A673 (cell line): ENCODE measurements at regions not wholly inside any gene's neighbourhood (a gene's known extent, or its start where the extent isn't known, plus 50 kb on each side); places are given as distances from the start of the nearest gene placed in this dataset.

Experiments used
- BruUV-seq: library from RNA; stranded (reverse); fragments of 400-500 nt; replicated peaks from 2 replicates; lab custom pipeline; 2021; lab: Mats Ljungman, UMichigan
- CTCF ChIA-PET: fragments of 300-600 bp; sonication (Branson Sonifier 250); formaldehyde crosslinking; loops from one replicate; lab custom pipeline; 2022; ENCODE audit warnings: antibody characterized with exemption; lab: Charles Lee
- POLR2A ChIA-PET: fragments of 300-600 bp; sonication (Branson Sonifier 250); formaldehyde crosslinking; loops from one replicate; lab custom pipeline; 2022; ENCODE audit warnings: antibody characterized with exemption; ENCODE audit not compliant: low non-redundant PET; lab: Charles Lee
- DNase-seq: peaks from one replicate; pipeline ENCODE4 v3.0.0-alpha.2; 2015; ENCODE audit warnings: low spot score
- H3K27ac ChIP-seq: fragments of 200-600 bp; sonication (generic); 2 replicates; pipeline ENCODE4 v1.5.1; 2016; ENCODE audit warnings: mixed run types, low read depth, mild to moderate bottlenecking, mixed read lengths, antibody characterized with exemption, low read length; ENCODE audit not compliant: poor library complexity, severe bottlenecking
- H3K27me3 ChIP-seq: fragments of 200-600 bp; sonication (generic); replicated peaks from 2 replicates; pipeline ENCODE4 v1.6.1; 2017; ENCODE audit warnings: mixed run types, low read depth, mild to moderate bottlenecking, mixed read lengths, antibody characterized with exemption, low read length; ENCODE audit not compliant: insufficient read depth, poor library complexity
- H3K36me3 ChIP-seq: fragments of 200-600 bp; sonication (generic); 2 replicates; pipeline ENCODE4 v1.6.1; 2016; ENCODE audit warnings: mixed run types, mild to moderate bottlenecking, mixed read lengths, antibody characterized with exemption, low read length; ENCODE audit not compliant: insufficient read depth, poor library complexity, severe bottlenecking
- H3K4me1 ChIP-seq: fragments of 200-600 bp; sonication (generic); 2 replicates; pipeline ENCODE4 v1.6.1; 2017; ENCODE audit warnings: mixed run types, mild to moderate bottlenecking, mixed read lengths, antibody characterized with exemption, low read length; ENCODE audit not compliant: insufficient read depth, poor library complexity, severe bottlenecking
- H3K4me3 ChIP-seq: fragments of 200-600 bp; sonication (generic); 2 replicates; pipeline ENCODE4 v1.5.1; 2016; ENCODE audit warnings: low read depth, mixed run types, mild to moderate bottlenecking, mixed read lengths, low read length; ENCODE audit not compliant: poor library complexity, severe bottlenecking
- H3K9me3 ChIP-seq: fragments of 200-600 bp; sonication (generic); 2 replicates; pipeline ENCODE4 v1.6.1; 2016; ENCODE audit warnings: mixed run types, low read depth, mild to moderate bottlenecking, mixed read lengths, antibody characterized with exemption, low read length; ENCODE audit not compliant: poor library complexity, severe bottlenecking
- EZH2 ChIP-seq: fragments of 200-600 bp; sonication (generic); IDR thresholded peaks from 2 replicates; pipeline ENCODE4 v1.6.1; 2017; ENCODE audit warnings: borderline replicate concordance, low read depth, mild to moderate bottlenecking, mixed read lengths, antibody characterized with exemption, low read length; ENCODE audit not compliant: poor library complexity, severe bottlenecking
- intact Hi-C: fragments of 100-400 bp; cut with micrococcal nuclease; formaldehyde crosslinking; loops from one replicate; pipeline ENCODE4 v1.10.0; 2022; ENCODE audit not compliant: unreplicated experiment
- TF ChIP-seq, protein P1 (sequence below): fragments of 300-800, 200-600 bp; sonication (generic); conservative IDR thresholded peaks from 2 replicates; pipeline ENCODE4 v1.5.1; 2017; ENCODE audit warnings: low read depth, mild to moderate bottlenecking, antibody characterized with exemption, low read length, moderate library complexity, mixed read lengths

GRCh38 chr1:108082738-108083562, 117.2 kb downstream of the SLC25A24 start:
- CTCF ChIA-PET, result no interaction called here
- DNase-seq, result no peak
- no peaks in the 10 kb centered on the region for H3K36me3 ChIP-seq
- BruUV-seq, result no TSS peak
- H3K4me3 ChIP-seq, result no peak overlapping the region
- TF ChIP-seq EZH2, result no peak
- TF ChIP-seq, protein P1, sequence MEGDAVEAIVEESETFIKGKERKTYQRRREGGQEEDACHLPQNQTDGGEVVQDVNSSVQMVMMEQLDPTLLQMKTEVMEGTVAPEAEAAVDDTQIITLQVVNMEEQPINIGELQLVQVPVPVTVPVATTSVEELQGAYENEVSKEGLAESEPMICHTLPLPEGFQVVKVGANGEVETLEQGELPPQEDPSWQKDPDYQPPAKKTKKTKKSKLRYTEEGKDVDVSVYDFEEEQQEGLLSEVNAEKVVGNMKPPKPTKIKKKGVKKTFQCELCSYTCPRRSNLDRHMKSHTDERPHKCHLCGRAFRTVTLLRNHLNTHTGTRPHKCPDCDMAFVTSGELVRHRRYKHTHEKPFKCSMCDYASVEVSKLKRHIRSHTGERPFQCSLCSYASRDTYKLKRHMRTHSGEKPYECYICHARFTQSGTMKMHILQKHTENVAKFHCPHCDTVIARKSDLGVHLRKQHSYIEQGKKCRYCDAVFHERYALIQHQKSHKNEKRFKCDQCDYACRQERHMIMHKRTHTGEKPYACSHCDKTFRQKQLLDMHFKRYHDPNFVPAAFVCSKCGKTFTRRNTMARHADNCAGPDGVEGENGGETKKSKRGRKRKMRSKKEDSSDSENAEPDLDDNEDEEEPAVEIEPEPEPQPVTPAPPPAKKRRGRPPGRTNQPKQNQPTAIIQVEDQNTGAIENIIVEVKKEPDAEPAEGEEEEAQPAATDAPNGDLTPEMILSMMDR, result no peak
- no peaks in the 10 kb centered on the region for H3K4me1 ChIP-seq
- intact Hi-C loops, result no loop called here
- H3K9me3 ChIP-seq, result no peaks in the 10 kb centered on the region
- POLR2A ChIA-PET, result interaction anchor here (0.6 kb wide), 1 partner anchor 18 kb away, joined by 3 read pairs; no protein-coding TSS in a partner anchor
- H3K27me3 ChIP-seq, result no peaks in the 10 kb centered on the region
- H3K27ac ChIP-seq, result no peak overlapping the region

DNA sequence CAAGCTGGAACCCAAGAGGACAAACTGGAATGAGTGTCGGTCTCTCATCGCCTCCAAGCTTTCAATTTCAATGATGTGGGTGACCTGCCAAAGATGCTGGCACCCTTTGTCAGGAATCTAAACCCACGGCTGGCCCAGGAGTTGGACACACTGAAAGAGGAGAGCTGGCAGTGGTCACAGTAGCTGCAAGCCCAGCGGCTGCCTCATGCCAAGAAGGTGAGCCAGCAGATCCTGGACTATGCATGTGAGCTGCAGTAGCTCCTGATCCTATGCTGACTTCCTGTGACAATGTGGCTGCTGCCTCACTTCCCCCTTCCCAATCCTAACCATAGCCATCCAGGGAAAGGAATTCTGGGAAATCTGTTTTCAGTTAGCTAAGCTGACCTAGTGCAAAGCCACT, 117.0 kb upstream of the VAV3 start:
- intact Hi-C loops, result no loop called here
- no TSS peak for BruUV-seq
- no peaks in the 10 kb centered on the region for H3K36me3 ChIP-seq
- no peaks in the 10 kb centered on the region for H3K4me1 ChIP-seq
- CTCF ChIA-PET, result no interaction called here
- TF ChIP-seq EZH2, result no peak
- TF ChIP-seq, protein P1, result no peak
- H3K27me3 ChIP-seq, result no peaks in the 10 kb centered on the region
- POLR2A ChIA-PET, result no interaction called here
- no peak overlapping the region for H3K27ac ChIP-seq
- H3K4me3 ChIP-seq, result no peak overlapping the region
- no peaks in the 10 kb centered on the region for H3K9me3 ChIP-seq
- no peak for DNase-seq

DNA sequence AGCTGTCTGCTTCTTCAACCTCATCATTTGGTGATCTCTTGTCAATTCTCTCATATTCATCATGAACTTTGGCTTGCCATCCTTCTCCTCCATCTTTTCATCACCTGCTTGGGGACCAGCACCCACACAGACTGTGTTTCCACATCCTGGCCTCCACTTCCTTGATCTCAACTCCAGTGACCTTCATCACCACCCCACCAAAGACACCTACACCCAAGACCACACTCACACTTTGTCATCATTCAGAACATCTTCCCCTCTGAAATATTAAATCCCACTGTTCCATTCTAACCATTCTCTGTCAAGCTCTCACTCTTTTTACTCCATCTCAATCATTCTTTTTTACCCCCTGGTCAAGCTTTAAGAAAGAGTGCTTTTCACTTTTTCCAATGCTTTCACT, 115.5 kb upstream of the VAV3 start:
- no peaks in the 10 kb centered on the region for H3K36me3 ChIP-seq
- no TSS peak for BruUV-seq
- no peaks in the 10 kb centered on the region for H3K27me3 ChIP-seq
- H3K9me3 ChIP-seq, result no peaks in the 10 kb centered on the region
- TF ChIP-seq, protein P1, result no peak
- TF ChIP-seq EZH2, result no peak
- DNase-seq, result no peak
- intact Hi-C loops, result no loop called here
- H3K4me3 ChIP-seq, result no peak overlapping the region
- no peaks in the 10 kb centered on the region for H3K4me1 ChIP-seq
- CTCF ChIA-PET, result no interaction called here
- POLR2A ChIA-PET, result no interaction called here
- H3K27ac ChIP-seq, result no peak overlapping the region
